ENCODE measurements at regions not wholly inside any gene's neighbourhood (a gene's known extent, or its start where the extent isn't known, plus 50 kb on each side); places are given as distances from the start of the nearest gene placed in this dataset.
A peak's percentile ranks its signal among the peaks of the same experiment; 100 is the strongest.

GRCh38 chr13:22748866-22749577 lies 431.8 kb upstream of the SGCG start:
- Histone ChIP-seq H3K27me3 (ENCODE audit: insufficient read depth, low read depth) (peaks cover 14% of the 10 kb centered on the region), H2AFZ (no peak overlapping the region), H3K4me1 (replicated peaks; ENCODE audit: insufficient read depth) (no peaks in the 10 kb centered on the region), H3K9me2 (ENCODE audit: insufficient read depth) (no peaks in the 10 kb centered on the region), H3K27ac (no peak overlapping the region), H4K20me1 (ENCODE audit: insufficient read depth) (no peaks in the 10 kb centered on the region), H3K4me3 (no peak overlapping the region), H3K9me3 (ENCODE audit: insufficient read depth, low read depth) (no peaks in the 10 kb centered on the region), H3F3A (ENCODE audit: insufficient read depth, low read depth) (no peaks in the 10 kb centered on the region), H3K79me2 (ENCODE audit: low read depth) (no peaks in the 10 kb centered on the region), H3K36me3 (ENCODE audit: low read depth) (no peaks in the 10 kb centered on the region), H3K4me2 (no peak overlapping the region)
- intact Hi-C loops (cut with micrococcal nuclease; ENCODE audit: unreplicated experiment), result no loop called here
- DNase-seq, result no peak
- ChIA-PET CTCF (no interaction called here), POLR2A (ENCODE audit: unreplicated experiment) (interaction anchor here (0.7 kb wide), 1 partner anchor 50 kb away, joined by 4 read pairs; no protein-coding TSS in a partner anchor)
- no peak for TF ChIP-seq CTCF (conservative IDR thresholded peaks at IDR 0.05)
- no peak for TF ChIP-seq EZH2 (IDR thresholded peaks at IDR 0.05; ENCODE audit: low read depth)
- no TSS peak for BruUV-seq (replicated peaks)

DNA sequence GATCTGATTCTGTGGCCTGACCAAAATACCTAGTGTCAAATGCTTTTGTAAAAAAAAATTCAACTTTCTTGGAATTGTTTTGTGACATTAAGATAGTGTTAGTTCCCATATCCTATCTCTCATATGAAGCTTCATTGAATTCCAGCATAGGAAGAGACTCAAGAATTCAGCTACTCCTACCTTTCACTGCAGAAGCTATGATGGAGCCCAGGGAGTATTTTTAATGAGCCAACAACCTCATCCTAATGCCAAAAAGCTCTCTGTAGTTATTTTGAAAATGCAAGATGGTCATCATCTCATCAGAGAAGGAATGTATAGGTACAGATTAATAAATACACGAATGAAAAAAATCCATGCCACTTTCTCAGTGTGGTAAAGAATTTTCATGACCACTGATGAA lies 431.2 kb upstream of the SGCG start:
- no peak overlapping the region for H3K4me3 ChIP-seq
- no peaks in the 10 kb centered on the region for H3K9me3 ChIP-seq (ENCODE audit: insufficient read depth, low read depth)
- no peaks in the 10 kb centered on the region for H4K20me1 ChIP-seq (ENCODE audit: insufficient read depth)
- no peaks in the 10 kb centered on the region for H3K4me1 ChIP-seq (replicated peaks; ENCODE audit: insufficient read depth)
- no peaks in the 10 kb centered on the region for H3K79me2 ChIP-seq (ENCODE audit: low read depth)
- intact Hi-C loops (cut with micrococcal nuclease; ENCODE audit: unreplicated experiment), result no loop called here
- no peak overlapping the region for H2AFZ ChIP-seq
- no peak overlapping the region for H3K27ac ChIP-seq
- H3K4me2 ChIP-seq, result no peak overlapping the region
- DNase-seq, result no peak
- ChIA-PET POLR2A (ENCODE audit: unreplicated experiment) (interaction anchor here (0.7 kb wide), 1 partner anchor 51 kb away, joined by 4 read pairs; no protein-coding TSS in a partner anchor), CTCF (no interaction called here)
- TF ChIP-seq CTCF (conservative IDR thresholded peaks at IDR 0.05), result no peak
- TF ChIP-seq EZH2 (IDR thresholded peaks at IDR 0.05; ENCODE audit: low read depth), result no peak
- no peaks in the 10 kb centered on the region for H3K36me3 ChIP-seq (ENCODE audit: low read depth)
- no TSS peak for BruUV-seq (replicated peaks)
- peaks cover 8% of the 10 kb centered on the region for H3K27me3 ChIP-seq (ENCODE audit: insufficient read depth, low read depth)
- H3K9me2 ChIP-seq (ENCODE audit: insufficient read depth), result no peaks in the 10 kb centered on the region
- H3F3A ChIP-seq (ENCODE audit: insufficient read depth, low read depth), result no peaks in the 10 kb centered on the region

GRCh38 chr13:22757530-22758120 lies 423.2 kb upstream of the SGCG start:
- H3K4me2 ChIP-seq, result no peak overlapping the region
- no peaks in the 10 kb centered on the region for H3K36me3 ChIP-seq (ENCODE audit: low read depth)
- no peak for DNase-seq
- no peaks in the 10 kb centered on the region for H3K79me2 ChIP-seq (ENCODE audit: low read depth)
- no peak for TF ChIP-seq EZH2 (IDR thresholded peaks at IDR 0.05; ENCODE audit: low read depth)
- peak; percentile 57 for TF ChIP-seq CTCF (conservative IDR thresholded peaks at IDR 0.05)
- no peak overlapping the region for H3K4me3 ChIP-seq
- CTCF ChIA-PET, result no interaction called here
- H2AFZ ChIP-seq, result no peak overlapping the region
- no peaks in the 10 kb centered on the region for H4K20me1 ChIP-seq (ENCODE audit: insufficient read depth)
- H3K27ac ChIP-seq, result no peak overlapping the region
- no peaks in the 10 kb centered on the region for H3F3A ChIP-seq (ENCODE audit: insufficient read depth, low read depth)
- no peaks in the 10 kb centered on the region for H3K9me2 ChIP-seq (ENCODE audit: insufficient read depth)
- no peaks in the 10 kb centered on the region for H3K4me1 ChIP-seq (replicated peaks; ENCODE audit: insufficient read depth)
- H3K9me3 ChIP-seq (ENCODE audit: insufficient read depth, low read depth), result no peaks in the 10 kb centered on the region
- peaks cover 4% of the 10 kb centered on the region for H3K27me3 ChIP-seq (ENCODE audit: insufficient read depth, low read depth)
- POLR2A ChIA-PET (ENCODE audit: unreplicated experiment), result no interaction called here
- BruUV-seq (replicated peaks), result no TSS peak
- intact Hi-C loops (cut with micrococcal nuclease; ENCODE audit: unreplicated experiment), result no loop called here
